NCI-H345 (cell line): ENCODE measurements at regions not wholly inside any gene's neighbourhood (a gene's known extent, or its start where the extent isn't known, plus 50 kb on each side); places are given as distances from the start of the nearest gene placed in this dataset.

Source experiments
- DNase-seq: peaks from one replicate; lab custom pipeline; 2025; lab: John Stamatoyannopoulos, UW

DNA sequence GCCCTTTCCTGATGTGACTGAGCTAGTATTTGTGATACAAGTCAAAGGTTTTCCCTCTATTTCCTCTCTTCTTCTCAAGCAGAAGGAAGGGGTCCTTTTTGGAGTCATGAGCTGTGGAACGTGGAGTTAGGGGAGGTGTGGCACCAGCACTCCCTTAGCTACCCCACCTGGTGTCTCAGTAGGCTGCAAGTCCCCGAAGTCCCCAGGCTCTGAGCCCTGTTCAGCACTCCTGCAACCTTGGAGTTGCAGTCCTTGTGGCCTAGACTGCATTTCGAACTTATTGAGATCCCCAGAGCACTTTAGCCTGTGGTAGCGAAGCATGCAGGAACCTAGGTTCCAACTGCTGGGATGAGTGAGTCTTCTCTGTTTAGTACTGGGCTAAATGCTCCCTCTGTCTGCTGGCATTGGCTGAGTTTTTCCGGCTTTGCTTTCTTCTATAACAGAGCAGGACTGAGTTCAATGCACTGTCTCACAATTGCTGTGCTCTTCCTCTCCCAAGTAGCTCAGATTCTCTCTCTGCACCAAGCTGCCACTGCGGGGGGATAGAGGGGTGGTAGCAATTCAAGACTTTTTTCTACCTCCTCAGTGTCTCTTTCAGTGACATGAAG is 600.7 kb upstream of the CDH9 start:
- DNase-seq, result no peak

DNA sequence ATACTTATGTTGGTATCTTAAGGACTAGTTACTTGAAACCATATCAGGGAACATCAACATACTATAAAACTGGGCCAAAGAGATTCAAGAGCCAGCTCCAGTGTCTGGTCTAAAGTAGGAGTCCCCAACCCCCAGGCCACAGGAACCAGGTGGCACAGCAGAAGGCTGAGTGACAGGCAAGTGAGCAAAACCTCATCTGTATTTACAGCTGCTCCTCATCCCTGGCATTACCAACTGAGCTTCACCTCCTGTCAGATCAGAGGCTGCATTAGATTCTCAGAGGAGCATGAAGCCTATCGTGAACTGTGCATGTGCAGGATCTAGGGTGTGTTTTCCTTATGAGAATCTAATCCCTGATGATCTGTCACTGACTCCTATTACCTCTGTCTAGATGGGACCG is 581.6 kb upstream of the CDH9 start:
- no peak for DNase-seq

DNA sequence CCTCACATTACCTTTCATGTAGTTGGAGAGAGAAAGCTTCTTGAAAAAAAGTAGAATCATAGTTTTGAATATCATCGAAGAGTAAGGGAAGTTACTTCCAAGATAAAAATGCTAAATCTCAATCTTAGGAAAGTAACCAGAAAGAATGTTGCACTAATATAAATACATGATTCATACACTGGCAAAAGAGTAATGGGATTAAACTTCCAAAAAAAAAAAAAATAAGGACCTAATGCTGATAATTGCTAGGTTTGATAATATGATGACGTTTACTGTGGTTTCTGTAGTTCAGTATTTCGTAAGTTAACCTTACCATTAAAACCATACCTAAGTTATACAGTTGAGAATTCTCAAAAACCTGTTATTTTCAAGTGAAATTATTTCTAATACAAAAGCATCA is 573.8 kb upstream of the CDH9 start:
- DNase-seq, result no peak

DNA sequence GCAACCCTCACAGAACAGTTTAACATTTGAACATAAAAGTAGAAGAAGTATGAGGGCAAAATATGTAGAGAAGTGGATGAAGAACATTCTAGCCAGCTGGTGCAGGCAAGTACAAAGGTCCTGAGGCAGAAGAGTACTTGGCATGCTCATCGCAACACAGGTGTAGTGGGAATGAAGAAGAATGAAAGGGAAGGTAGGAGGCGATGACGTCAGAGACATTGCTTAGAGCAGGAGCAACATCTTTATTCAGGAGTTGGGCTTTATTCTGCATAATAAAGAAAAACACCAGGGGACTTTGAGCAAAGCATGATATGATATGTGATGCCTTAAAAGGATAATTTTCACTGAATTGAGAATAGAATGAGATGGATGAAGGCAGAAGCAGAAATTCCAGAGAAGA is 570.6 kb upstream of the CDH9 start:
- no peak for DNase-seq

DNA sequence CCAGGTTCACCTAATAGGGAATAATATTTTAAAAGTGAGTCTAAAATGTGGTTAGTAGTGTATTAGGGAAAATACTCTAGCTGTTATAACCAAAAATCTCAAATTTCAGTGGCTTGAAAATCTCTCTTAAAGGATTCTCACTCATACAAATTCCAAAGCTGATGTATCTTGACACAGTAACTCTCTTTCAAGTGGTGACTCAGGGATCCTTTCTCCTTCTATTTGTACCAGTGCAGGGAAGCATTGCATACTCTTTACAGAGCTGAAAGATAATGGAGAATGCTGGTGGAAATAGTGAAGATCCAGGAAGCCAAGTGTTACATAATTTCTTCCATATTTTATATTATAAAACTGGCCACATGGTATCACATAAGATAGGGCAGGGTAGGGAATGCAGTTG is 560.2 kb upstream of the CDH9 start:
- no peak for DNase-seq

DNA sequence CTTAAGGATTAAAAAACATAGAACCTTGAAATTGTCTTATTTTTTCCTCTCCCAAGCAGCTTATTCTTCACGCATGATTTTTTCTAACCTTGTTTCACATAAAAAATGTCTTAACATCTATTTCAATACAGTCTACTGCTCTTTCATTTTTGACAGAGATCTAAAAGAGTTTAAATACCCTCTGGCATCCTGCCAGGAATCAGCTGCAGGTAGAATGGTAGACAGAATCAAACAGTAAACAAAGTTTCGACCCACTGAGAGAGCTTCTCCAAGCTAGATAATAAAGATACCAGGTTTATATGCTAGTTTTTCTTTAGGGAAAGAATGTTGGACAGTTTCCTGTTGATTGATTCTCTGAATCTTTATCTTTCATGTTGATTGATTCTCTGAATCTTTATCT is 555.8 kb upstream of the CDH9 start:
- DNase-seq, result peak; percentile 82

DNA sequence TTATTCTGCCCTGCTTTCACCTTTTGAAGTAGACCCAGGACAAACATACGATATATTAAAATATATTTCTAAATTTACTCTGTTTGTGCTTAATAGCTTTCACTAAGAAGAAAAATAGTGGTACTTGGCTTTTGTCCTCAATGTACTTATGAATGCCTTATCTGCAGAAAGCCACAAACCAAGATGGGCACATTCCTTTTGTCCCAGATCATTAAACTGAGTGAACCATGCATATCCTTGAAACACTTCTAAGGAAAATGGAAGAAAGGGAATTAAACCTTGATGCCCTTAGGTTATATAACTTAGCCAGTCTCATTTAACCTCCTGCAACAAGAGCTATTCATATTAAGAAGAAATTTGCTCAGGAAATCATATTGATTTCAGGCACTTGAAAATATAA is 553.8 kb upstream of the CDH9 start:
- no peak for DNase-seq

DNA sequence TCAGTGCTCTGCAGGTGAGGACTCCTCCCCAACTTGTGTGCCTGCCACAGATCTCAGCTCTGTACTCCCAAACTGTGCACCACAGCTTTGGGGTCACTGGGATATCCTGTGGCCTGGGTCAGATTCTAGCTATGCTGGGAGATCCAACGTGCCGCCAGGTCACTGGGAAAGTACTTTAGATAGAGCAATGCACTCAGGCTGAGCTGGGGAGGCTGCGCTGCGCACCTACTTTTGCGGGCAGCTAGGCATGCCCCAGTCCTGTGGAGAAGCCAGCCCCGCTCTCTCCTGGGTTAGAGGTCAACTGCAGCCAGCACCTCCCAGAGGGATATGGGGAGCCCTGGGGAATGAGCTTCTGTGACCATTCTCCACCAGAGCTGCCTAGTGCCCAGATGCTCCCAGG is 552.1 kb upstream of the CDH9 start:
- DNase-seq, result no peak

DNA sequence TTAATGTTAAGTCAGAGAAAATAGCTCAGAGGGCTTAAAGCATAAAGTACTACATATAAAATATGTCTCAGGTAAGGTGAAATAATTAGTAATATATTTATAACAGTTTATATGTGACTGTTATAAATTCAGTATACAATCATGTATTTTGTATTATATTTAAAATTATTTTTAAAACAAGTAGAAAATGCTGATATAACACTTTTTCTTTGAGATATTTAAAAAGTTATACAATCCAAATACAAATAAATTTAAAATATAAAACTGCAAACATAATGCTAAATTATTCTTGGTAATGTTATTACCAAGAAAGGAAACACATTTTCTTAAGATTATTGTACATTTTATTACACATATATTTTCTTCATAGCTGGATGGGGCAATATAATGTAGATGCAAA is 539.9 kb upstream of the CDH9 start:
- no peak for DNase-seq

DNA sequence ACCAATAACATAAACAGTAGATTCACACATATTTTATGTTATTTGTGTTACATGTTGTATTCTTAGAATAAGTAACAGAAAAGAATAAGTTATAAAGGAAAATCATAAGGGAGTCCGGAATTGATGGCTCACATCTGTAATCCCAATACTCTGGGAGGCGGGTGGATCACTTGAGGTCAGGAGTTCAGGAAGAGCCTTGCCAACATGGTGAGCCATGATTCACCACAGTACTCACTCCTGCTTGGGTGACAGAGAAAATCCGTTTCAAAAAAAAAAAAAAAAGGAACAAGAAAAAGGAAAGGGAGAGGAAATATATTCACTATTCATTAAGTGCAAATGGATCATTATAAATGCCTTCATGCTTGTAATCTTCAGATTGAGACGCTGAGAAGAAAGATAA is 533.3 kb upstream of the CDH9 start:
- DNase-seq, result no peak

DNA sequence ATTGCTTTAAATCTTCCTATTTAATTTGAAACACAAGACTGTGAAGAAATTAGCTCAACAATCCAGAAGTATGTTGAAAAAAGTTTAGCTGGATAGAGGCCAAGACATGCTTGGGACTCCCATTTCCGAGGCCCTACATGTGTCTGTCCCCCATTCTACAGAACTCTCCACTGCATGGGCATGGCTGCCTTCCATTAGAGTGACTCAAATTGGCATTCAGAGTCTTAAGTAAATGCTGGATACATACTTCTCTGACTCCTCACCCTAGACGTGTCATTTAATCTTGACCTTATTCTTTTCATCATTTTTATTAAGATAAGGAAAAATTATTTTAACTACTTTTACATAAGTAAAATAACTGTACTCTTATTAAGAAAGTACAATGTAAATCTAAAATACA is 530.4 kb upstream of the CDH9 start:
- DNase-seq, result no peak

DNA sequence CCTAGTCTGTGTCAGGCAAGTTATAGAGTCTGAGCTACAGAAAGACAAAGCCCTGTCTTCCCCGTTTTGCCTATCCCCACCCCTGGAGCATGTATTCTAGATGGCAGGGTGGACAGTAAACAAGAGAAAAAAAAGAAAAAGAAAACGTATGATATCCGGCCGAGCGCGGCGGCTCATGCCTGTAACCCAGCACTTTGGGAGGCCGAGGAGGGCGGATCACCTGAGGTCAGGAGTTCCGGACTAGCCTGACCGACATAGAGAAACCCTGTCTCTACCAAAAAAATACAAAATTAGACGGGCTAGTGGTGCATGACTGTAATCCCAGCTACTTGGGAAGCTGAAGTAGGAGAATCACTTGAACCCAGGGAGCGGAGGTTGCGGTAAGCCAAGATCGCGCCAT is 523.0 kb upstream of the CDH9 start:
- DNase-seq, result no peak

DNA sequence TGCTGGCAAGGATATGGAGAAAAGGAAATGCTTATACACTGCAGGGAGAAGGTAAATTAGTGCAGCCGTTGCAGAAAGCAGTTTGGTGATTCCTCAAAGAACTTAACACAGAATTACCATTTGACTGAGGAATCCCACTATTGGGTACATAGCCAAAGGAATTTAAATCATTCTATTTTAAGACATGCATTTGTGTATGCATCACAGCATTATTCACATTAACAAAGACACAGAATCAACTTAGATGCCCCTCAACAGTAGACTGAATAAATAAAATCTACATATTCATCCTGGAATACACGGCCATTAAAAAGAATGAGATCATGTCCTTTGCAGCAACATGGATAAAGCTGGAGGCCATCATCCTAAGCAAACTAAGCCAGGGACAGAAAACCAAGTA is 510.1 kb upstream of the CDH9 start:
- DNase-seq, result no peak

DNA sequence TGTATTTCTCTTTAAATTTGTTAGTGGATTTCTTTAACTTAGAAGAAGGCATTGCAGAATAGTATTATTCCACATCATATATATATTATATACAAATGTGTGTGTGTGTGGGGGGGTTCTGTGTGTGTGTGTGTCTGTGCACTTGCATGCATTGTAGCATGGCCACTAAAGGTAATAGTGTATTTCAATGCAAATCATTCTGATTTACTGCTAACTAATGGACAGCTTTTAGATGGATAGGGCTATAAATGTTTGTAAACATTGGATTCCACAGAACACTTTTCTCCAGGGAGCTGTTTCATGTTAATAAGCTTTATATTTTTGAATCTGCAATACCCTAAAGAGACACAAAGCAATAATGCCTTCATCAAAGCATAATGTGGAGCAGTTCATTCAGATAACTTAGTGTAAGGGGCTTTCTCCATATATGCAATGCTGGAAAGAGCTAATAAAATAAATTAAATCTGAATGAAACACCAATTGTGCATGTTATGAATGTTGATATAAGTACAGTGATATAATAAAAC is 496.7 kb upstream of the CDH9 start:
- no peak for DNase-seq

DNA sequence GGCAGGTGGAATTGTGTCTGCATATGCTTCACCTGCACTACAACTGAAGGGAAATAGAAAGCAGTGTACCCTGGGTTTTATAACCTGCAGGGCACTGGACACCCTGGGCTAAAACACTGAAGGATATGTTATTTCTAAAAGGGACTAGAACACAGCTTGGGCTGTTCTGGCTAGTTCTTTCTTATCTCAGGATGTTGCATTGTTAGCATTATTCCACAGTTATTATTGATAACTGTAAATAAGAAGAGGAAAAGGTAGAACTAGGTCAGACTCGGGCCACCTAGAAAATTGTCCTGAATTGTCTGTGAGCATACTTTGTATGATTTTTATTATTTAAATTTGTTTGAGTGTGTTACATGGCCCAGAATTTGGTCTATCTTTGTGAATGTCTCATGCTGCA is 493.9 kb upstream of the CDH9 start:
- DNase-seq, result no peak

DNA sequence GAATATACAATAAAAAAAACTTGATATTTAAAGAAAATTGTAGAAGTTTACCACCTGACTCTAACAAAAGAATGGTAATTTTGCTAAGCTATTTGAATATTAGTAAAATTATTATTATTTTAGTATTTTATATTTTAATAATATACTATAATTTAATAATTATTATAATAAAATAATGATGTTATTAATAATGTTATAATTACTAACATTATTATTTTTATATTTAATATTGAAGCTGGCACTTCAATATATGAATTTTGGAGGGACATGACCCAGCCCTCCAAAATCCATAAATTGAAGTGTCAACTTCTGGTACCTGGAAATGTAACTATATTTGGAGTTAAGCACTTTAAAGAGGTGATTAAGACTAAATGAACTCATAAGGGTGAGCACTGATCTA is 486.1 kb upstream of the CDH9 start:
- DNase-seq, result no peak

DNA sequence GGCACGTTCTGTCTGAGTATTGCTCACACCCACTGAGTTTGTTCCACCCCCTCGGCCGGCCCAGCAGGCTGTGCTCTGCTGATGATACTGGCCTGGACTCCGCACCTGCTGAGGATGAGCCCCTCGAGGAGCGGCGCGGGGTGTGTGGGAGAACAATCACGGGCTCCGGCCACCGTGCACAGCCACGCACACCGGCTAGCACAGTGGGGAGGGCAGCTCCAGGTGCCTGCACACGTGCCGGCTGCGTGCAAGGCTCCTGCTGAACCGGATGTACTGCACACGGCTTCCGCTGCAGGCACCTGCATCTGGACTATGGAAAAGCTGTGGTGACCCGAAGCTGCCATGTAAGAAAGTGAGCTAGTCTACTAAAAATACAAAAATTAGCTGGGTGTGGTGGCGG is 485.2 kb upstream of the CDH9 start:
- DNase-seq, result no peak

DNA sequence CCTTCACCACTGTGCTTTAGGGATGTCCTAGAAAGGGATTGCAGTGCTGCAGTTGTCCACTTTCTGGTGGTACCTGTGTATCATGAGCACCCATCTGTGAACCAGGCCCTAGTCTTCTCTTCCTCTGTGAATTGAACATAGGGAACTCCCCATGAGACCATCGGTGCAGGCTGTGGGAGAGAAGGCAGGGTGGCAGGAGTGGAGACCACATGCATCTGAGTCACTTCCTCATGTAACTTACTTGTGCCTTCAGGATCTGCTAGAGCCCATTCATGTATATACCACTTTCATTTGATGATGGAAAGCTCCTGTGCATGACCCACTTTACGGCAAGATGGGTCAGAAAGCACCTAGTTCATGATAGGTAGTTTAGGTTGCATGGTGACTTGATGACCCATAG is 478.1 kb upstream of the CDH9 start:
- DNase-seq, result no peak

DNA sequence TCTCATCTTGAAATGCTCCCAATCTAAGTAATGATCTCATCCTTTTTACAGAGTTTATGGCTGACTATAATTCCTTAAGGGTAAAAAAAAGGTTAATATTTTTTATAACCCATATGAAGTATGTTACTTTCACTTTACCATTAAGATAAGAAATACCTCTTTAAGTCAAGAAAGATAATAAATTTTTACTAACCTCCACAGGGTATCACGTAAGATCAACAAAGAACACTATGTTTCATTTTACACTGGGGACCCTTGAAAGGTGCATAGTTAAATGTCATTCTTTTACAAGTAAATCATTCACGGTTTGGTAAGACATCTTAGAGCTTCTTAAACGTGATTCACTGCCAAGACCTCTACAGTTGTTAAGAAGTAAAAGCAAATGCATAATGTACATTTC is 472.7 kb upstream of the CDH9 start:
- DNase-seq, result no peak

DNA sequence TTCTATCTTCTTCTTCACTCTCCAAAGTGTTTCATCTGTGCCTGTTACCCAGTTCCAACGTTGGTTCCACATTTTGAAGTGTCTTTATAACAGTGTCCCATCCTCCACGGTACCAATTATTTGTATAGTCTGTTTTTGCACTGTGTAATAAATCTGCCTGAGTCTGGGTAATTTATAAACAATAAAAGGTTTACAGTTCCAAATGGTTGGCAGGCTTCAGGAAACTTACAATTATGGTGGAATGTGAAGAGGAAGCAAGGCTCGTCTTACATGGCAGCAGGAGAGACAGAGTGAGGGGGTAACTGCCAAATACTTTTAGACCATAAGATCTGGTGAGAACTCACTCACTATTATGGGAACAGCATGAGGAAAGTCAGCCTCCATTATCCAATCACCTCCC is 465.4 kb upstream of the CDH9 start:
- DNase-seq, result no peak

DNA sequence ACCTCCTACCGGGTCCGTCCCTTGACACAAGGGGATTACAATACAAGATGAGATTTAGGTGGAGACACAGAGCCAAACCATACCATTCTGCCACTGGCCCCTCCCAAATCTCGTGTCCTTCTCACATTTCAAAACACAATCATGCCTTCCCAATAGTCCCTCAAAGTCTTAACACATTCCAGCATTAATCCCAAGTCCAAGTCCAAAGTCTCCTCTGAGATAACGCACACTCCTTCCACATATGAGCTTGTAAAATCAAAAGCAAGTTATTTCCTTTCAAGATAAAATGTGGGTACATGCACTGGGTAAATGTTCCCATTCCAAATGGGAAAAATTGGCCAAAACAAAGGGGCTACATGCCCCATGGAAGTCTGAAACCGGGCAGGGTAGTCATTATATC is 463.9 kb upstream of the CDH9 start:
- no peak for DNase-seq

DNA sequence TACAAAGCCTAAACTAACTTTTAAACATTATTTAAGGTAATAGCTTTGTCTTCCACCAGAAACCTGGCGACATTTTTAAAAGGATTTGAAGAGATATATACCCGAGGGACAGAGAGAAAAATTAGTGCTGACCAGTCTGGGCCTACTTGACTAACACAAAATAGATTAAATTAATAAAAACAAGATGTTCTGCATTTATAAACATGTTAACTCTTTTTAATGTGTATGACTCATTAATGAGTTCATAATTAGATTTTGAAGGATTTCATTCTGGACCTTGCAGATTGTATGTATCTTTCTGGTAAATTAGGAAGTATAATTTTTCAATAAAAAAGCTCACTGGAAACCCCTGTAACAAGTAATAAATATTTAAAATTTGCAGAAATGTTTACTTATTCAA is 459.1 kb upstream of the CDH9 start:
- DNase-seq, result no peak

DNA sequence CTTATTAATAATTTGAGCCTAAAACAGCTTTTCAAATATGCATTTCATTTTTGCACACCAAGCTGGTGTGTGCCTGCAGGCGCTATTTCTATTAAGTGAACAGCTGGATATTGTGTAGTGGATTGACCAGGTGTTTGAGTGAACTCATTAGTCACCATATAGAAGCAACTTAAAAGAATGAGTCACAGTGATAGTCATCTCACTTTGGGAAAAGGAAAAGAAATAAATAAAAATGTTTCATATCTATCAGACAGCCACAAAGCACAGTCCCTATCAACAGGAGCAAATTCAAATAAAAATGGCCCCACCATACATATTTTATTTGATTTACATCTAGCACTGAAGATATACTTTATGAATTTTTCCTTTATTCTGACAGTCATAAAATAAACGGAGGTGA is 456.5 kb upstream of the CDH9 start:
- no peak for DNase-seq

DNA sequence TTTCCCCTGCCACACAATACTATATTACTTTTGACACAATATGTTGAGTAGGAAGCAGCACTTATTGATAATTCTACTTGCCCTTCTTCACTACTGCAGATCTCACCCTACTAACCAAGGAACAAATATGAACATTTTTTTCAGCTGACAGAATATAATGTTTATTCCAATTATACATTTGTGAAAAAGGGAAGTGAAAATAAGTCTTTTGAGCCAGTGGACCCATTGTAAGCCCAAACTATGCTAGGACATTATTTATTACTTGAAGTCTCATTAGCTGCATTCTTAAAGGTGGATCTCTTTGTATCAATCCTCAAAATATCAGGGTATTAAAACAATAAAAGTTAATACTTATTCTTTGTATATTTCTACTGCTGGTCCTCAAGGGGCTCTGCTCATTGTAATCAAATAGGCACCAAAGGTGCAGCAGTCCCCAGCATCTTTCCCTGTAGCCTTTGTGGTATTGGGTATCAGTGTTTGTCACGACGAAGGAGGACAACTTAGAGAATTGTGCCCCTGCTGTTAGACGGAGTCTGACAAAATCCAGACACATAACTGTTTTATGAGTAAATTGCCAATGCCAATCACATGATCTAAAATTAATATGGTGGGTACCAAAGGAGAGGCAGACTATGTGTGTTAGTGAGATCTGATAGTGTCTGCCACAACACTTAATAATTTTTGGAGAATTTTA is 453.5 kb upstream of the CDH9 start:
- no peak for DNase-seq
